Endodermal cell (in vitro differentiated cells): ENCODE measurements at regions not wholly inside any gene's neighbourhood (a gene's known extent, or its start where the extent isn't known, plus 50 kb on each side); places are given as distances from the start of the nearest gene placed in this dataset.

Experiments used
- DNase-seq: peaks from one replicate; pipeline ENCODE4 v3.0.0-alpha.2; 2017
- H3K27ac ChIP-seq: 2 replicates; pipeline ENCODE4 v1.5.1; 2013; ENCODE audit warnings: mild to moderate bottlenecking, low read depth, low read length, moderate library complexity
- H3K27me3 ChIP-seq: 2 replicates; pipeline ENCODE4 v1.6.1; 2013; ENCODE audit warnings: mild to moderate bottlenecking, low read length, moderate library complexity; ENCODE audit not compliant: insufficient read depth, control insufficient read depth, poor library complexity, severe bottlenecking
- H3K36me3 ChIP-seq: 2 replicates; pipeline ENCODE4 v1.7.0; 2013; ENCODE audit warnings: mild to moderate bottlenecking, low read length, moderate library complexity; ENCODE audit not compliant: control insufficient read depth, insufficient read depth
- H3K4me1 ChIP-seq: one replicate; pipeline ENCODE4 v1.7.0; 2013; ENCODE audit warnings: low read length; ENCODE audit not compliant: control insufficient read depth, insufficient read depth
- H3K4me3 ChIP-seq: 2 replicates; pipeline ENCODE4 v1.5.1; 2013; ENCODE audit warnings: mild to moderate bottlenecking, low read length, moderate library complexity
- H3K9ac ChIP-seq: 2 replicates; pipeline ENCODE4 v1.6.1; 2013; ENCODE audit warnings: mild to moderate bottlenecking, low read length, moderate library complexity; ENCODE audit not compliant: poor library complexity, severe bottlenecking; ENCODE audit errors: extremely low read depth
- H3K9me3 ChIP-seq: 2 replicates; pipeline ENCODE4 v1.6.1; 2013; ENCODE audit warnings: mild to moderate bottlenecking, low read length, moderate library complexity; ENCODE audit not compliant: control insufficient read depth
- H3K27ac Mint-ChIP-seq: 2 replicates; pipeline ENCODE4 v1.8.0; 2020; ENCODE audit warnings: mixed read lengths
- H3K27me3 Mint-ChIP-seq: 2 replicates; pipeline ENCODE4 v1.8.0; 2021; ENCODE audit warnings: mild to moderate bottlenecking, mixed read lengths; ENCODE audit not compliant: insufficient read depth
- H3K36me3 Mint-ChIP-seq: 2 replicates; pipeline ENCODE4 v1.8.0; 2020; ENCODE audit warnings: low read depth, mixed read lengths
- H3K4me1 Mint-ChIP-seq: 2 replicates; pipeline ENCODE4 v1.8.0; 2020; ENCODE audit warnings: mixed read lengths
- H3K4me3 Mint-ChIP-seq: 2 replicates; pipeline ENCODE4 v1.8.0; 2020; ENCODE audit warnings: mild to moderate bottlenecking, moderate library complexity, mixed read lengths
- H3K9me3 Mint-ChIP-seq: 2 replicates; pipeline ENCODE4 v1.8.0; 2020; ENCODE audit warnings: mild to moderate bottlenecking, mixed read lengths
- WGBS, 2 experiments: methylation state at CpG; one replicate each; pipeline versions ENCODE4 v1.1.5 to v1.1.7; 2013; ENCODE audit warnings: missing lambda C conversion rate in 2 of 2, mixed read lengths in 1 of 2; ENCODE audit not compliant: insufficient coverage in 1 of 2, insufficient read length in 1 of 2; 5-methylcytosine and 5-hydroxymethylcytosine counted together
- TF ChIP-seq, protein P1 (sequence below): fragments of 200-600 bp; sonication (generic); conservative IDR thresholded peaks from 2 replicates; pipeline ENCODE4 v1.5.0; 2021; ENCODE audit warnings: antibody characterized with exemption, mild to moderate bottlenecking

DNA sequence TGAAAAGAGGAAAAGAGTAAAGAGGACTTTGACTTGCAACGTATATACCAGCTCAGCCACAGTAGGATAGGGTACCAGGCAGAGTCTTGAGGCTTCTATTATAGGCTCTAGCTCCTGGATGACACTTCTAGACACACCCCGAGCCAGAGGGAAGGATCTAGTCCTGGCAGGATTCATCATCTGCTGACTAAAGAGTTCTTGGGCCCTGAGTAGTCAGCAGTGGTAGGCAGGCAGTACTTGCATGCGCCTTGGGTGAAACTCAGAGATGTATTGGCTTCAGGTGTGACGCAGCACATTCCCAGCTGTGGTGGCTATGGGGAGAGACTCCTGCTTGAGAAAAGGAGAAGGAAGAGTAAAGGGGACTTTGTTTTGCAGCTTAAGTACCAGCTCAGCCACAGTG, 162.3 kb upstream of the APP start:
- Histone ChIP-seq H3K27me3 (no peaks in the 10 kb centered on the region), H3K36me3 (no peaks in the 10 kb centered on the region), H3K4me3 (no peak overlapping the region), H3K4me1 (no peaks in the 10 kb centered on the region), H3K27ac (no peak overlapping the region), H3K9ac (no peak overlapping the region), H3K9me3 (no peaks in the 10 kb centered on the region)
- 97 to 100% methylated on average over 3 to 4 of the region's 4 CpGs for WGBS, 2 experiments
- peak; percentile 39 for DNase-seq
- peaks cover 2% of the 10 kb centered on the region for H3K9me3 Mint-ChIP-seq
- no peaks in the 10 kb centered on the region for H3K27me3 Mint-ChIP-seq
- H3K4me1 Mint-ChIP-seq = no peaks in the 10 kb centered on the region
- TF ChIP-seq, protein P1, sequence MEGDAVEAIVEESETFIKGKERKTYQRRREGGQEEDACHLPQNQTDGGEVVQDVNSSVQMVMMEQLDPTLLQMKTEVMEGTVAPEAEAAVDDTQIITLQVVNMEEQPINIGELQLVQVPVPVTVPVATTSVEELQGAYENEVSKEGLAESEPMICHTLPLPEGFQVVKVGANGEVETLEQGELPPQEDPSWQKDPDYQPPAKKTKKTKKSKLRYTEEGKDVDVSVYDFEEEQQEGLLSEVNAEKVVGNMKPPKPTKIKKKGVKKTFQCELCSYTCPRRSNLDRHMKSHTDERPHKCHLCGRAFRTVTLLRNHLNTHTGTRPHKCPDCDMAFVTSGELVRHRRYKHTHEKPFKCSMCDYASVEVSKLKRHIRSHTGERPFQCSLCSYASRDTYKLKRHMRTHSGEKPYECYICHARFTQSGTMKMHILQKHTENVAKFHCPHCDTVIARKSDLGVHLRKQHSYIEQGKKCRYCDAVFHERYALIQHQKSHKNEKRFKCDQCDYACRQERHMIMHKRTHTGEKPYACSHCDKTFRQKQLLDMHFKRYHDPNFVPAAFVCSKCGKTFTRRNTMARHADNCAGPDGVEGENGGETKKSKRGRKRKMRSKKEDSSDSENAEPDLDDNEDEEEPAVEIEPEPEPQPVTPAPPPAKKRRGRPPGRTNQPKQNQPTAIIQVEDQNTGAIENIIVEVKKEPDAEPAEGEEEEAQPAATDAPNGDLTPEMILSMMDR = no peak
- H3K27ac Mint-ChIP-seq = no peak overlapping the region
- H3K4me3 Mint-ChIP-seq = no peak overlapping the region
- H3K36me3 Mint-ChIP-seq = no peaks in the 10 kb centered on the region

DNA sequence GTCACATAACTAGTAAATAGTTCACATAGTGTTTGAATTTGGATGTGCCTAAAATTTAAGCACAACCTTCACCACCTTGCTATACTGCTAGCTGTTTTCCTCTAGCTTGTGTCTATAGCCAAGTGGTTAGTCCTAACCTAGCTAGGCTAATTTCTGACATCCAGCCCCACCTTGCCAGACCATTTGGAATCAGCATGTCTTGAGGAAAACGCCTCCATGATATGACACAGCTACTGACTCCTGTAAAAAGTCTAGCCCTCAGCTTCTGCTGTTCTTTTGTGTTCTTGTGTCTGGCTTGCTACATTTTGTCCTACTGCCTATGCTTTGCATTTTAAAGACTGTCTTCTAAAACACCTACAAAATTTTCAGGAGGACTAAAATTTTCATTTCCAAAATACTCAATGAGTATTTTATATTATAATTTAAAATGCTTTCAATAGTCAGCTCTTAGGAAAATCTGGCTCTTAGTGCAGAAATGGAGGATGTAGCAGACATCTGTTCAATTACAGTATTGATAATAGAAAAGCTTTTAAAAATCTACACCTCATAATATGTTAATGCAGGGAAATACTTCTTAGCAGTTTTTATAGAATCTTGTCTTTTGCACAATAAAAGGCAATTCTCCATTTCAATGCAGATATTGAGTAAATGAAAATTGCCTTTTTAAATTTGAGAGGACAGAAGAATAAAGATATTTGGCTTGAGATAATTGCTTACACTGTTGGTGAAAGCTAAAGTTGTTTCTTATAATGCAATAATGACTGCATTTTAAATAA, 160.8 kb upstream of the APP start:
- Histone ChIP-seq H3K9ac (no peak overlapping the region), H3K4me3 (no peak overlapping the region), H3K27ac (no peak overlapping the region), H3K4me1 (no peaks in the 10 kb centered on the region), H3K27me3 (no peaks in the 10 kb centered on the region), H3K9me3 (no peaks in the 10 kb centered on the region), H3K36me3 (no peaks in the 10 kb centered on the region)
- Mint-ChIP-seq H3K9me3 (peaks cover 2% of the 10 kb centered on the region), H3K27me3 (no peaks in the 10 kb centered on the region), H3K27ac (no peak overlapping the region), H3K4me3 (no peak overlapping the region), H3K4me1 (no peaks in the 10 kb centered on the region), H3K36me3 (no peaks in the 10 kb centered on the region)
- TF ChIP-seq, protein P1 = no peak
- WGBS, 2 experiments = 63 to 71% methylated on average over 1 of the region's 1 CpG
- no peak for DNase-seq

DNA sequence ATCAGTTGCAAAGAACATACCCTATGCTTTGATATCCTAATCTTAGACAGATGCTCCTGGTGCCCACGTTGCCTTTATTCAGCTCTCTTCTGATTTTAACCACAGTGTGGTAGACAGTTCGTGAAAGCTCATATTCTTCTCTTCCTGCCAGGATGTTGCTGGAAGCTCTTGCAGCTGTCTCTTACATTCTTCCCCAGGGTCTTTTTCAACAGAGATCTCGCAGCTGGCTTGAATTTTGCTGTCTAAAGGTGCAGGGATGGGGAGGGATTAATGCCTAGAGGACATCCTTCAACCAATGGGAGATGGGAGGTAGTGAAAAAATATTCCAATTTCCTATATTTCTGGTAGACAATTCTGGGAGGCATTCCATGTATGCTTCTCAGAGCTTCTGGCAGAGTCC, 150.0 kb upstream of the APP start:
- Histone ChIP-seq H3K4me3 (no peak overlapping the region), H3K9ac (no peak overlapping the region), H3K4me1 (no peaks in the 10 kb centered on the region), H3K27me3 (no peaks in the 10 kb centered on the region), H3K9me3 (no peaks in the 10 kb centered on the region), H3K27ac (no peak overlapping the region), H3K36me3 (no peaks in the 10 kb centered on the region)
- no peaks in the 10 kb centered on the region for H3K36me3 Mint-ChIP-seq
- H3K4me1 Mint-ChIP-seq = no peaks in the 10 kb centered on the region
- no peak for DNase-seq
- no peak overlapping the region for H3K4me3 Mint-ChIP-seq
- TF ChIP-seq, protein P1 = no peak
- H3K27ac Mint-ChIP-seq = no peak overlapping the region
- H3K27me3 Mint-ChIP-seq = no peaks in the 10 kb centered on the region
- 80 to 100% methylated on average over 2 to 3 of the region's 3 CpGs for WGBS, 2 experiments
- no peaks in the 10 kb centered on the region for H3K9me3 Mint-ChIP-seq
